ENCODE measurements at regions not wholly inside any gene's neighbourhood (a gene's known extent, or its start where the extent isn't known, plus 50 kb on each side); places are given as distances from the start of the nearest gene placed in this dataset.
A peak's percentile ranks its signal among the peaks of the same experiment; 100 is the strongest.

DNA sequence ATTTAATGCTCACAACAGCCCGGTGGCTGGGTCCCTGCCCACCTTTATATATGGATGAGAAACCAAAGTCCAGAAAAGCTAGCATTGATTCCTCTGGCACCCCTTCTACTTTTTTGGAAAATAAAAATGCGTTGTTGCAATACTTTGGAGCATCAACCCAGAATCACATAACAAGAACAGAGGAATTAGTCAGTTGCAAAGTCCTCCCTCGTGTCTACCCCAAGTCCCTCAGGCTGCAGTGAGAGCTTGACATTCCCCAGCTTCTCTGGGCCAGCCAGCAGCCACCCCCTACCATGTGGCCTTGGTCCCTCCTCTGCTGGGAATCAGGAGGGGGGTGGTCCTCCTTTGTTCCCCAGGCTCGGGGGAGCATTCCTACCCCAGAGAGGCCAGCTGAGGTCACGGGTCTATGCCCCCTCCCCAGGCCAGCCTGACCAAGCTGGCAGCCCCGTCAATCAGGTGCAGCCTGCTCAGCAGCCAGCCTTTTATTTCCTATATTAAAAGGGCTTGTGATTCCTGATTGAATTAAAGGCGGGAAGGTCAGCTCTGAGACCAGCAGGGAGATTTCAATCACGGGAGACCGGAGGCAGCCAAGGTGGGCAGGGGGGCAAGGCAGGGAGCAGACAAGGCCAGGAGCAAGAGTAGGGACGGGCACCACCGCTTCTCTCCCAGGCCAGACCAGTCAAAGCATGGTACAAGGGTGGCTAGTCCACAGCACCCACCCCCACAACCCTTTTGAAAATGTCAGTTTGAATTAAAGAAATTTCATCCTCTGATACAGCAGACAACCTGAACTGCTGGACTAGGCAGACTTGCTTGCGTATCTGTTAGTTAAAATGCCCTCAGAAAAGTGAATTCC lies 158.9 kb downstream of the MRPL14 start:
- peak; percentile 41 for DNase-seq (ENCODE audit: low spot score)

GRCh38 chr6:43967719-43968091 lies 159.5 kb downstream of the MRPL14 start:
- DNase-seq (ENCODE audit: low spot score): peak; percentile 38

DNA sequence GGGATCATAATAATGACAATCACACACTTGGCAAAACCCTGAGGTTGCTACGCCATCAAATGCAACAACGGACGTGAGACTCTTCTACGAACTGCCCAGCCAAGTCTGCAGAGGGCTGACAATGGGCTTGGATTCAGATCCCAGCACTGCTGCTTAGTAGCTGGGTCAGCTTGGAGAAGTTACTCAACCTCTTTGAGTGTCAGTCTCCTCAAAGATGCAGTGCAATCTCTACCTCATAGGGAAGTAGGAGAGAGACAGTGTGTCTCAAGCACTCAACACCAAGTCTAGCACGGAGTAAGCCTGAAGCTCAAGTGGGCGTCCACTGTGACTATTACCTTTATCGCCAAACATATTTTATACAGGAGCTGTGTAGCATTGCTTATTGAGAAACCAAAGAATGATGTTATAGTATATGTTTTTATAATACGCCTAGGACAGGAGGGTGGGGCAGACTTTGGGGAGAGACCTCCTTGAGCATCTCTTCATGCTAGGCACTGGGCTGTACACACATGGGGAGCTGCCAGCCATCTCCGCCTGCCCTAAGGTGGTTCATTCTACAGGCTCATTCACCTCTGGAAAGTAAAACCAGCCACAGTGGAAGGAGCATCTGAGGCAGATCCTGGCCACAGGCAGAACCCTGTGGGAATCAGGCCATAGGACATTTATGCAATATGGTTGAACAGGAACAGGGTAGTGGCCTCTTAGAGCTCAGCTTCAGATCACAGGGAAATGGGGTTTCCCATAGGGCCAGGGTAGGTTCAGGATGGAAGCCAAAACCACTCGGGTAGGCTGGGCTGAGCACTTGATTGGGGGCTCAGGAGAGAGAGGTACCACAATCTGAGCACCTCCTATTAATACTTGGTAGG lies 160.2 kb downstream of the MRPL14 start:
- DNase-seq (ENCODE audit: low spot score): peak; percentile 25

DNA sequence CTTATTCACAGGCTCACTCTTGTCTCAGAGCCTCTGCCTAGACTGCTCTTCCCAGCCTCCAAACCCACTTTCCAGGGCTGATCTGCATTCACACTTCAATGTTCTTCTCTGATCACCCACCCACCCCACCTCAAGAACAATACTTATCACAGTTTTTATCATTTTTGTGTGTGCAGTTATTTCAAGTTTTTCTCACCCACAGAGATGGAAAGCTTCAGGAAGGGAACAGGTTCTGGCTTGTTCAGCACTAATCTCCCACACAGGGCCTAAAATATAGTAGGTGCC lies 160.9 kb downstream of the MRPL14 start:
- no peak for DNase-seq (ENCODE audit: low spot score)

- peak; percentile 14 for DNase-seq (ENCODE audit: low spot score)
Observed at GRCh38 chr6:43965628-43966373, 161.5 kb downstream of the MRPL14 start.

DNA sequence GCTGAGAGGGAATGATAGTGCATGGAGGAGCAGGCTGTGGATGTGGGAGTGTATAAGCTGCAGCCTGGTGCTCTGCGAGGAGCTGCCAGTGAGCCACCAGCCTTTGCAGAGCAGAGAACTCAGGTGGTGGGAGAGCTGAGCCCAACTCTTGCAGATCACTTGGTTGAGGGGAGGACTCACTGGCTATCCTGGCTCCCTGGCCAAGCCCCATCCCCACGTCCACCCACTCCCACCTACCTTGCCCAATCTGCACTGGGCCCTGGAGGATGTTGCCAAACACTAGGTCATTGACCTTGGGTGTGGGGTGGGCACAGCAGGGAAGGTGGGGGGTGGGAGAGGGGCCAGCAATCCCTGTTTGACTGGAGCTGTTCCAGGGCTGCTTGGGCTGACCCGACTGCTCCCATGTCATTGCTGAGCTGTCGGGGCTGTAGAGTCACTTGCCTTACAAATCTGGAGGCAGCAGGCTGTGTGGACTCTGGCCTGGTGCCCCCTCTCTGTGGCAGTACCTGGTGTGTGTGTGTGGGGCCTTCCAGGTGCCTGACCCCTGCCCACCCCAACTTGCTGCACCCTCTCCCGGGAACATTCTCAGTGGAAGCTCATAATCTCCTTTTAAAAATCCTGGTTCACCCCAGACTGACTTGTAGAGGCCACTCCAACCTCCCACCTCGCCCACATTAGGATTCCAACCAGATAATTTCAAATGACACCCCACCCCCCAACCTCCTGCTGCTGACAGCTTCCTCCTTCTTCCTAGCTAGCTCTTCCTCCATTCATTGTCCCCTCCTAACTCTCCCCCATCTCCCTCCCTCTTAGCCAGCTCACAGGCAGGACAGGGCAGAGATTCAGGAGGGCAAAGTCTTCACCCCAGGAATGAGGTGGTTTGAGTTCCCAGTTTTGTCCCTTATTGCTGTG lies 162.3 kb downstream of the MRPL14 start:
- peak; percentile 53 for DNase-seq (ENCODE audit: low spot score)

- no peak for DNase-seq (ENCODE audit: low spot score)
Observed at GRCh38 chr6:43963877-43964658, 163.2 kb downstream of the MRPL14 start.

DNA sequence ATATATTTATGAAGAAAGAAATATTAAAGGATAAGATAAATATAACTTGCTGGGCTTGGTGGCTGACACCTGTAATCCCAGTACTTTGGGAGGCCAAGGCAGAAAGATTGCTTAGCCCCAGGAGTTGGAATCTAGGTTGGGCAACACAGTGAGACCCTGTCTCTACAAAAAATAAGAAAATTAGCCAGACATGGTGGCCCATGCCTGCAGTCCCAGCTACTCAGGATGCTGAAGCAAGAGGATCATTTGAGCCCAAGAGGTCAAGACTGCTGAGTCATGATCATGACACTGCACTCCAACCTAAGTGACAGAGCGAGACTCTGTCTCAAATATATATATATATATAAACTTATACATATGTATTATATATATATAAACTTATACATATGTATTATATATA lies 164.0 kb downstream of the MRPL14 start:
- DNase-seq (ENCODE audit: low spot score): no peak

DNA sequence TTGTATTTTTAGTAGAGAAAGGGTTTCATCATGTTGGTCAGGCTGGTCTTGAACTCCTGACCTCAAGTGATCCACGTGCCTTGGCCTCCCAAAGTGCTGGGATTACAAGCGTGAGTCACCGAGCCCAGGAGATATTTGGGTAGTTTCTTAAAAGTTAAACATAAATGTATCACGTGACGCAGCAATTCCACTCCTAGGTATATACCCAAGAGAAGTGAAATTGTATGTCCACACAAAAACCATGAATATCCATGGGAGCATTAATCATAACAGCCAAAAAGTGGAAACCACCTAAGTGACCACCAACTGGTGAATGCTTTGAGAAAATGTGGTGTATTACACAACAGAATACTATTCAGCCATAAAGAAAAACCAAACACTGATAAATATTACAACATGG lies 164.8 kb downstream of the MRPL14 start:
- DNase-seq (ENCODE audit: low spot score): no peak

DNA sequence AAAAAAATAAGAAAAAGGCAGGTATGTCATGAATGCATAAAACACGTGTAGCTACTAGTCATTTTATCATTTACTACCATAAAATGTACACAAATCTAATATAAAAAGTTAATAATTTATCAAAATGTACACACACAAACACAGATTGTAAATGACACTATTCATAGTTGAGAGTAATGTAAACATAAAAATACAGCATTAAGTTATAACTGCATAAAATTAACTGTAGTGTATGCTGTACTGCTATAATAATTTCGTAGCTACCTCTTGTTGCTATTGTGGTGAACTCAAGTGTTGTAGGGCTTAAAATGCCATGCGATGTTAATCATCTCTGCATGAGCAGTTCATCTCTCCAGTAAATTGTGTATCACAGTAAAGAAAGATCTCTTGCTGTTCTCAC lies 170.0 kb downstream of the MRPL14 start:
- DNase-seq (ENCODE audit: low spot score): no peak

GRCh38 chr6:43956478-43956877 lies 170.8 kb downstream of the MRPL14 start:
- DNase-seq (ENCODE audit: low spot score): no peak

GRCh38 chr6:43954311-43955131 lies 172.7 kb downstream of the MRPL14 start:
- DNase-seq (ENCODE audit: low spot score): peak; percentile 64

- peak; percentile 45 for DNase-seq (ENCODE audit: low spot score)
Observed at GRCh38 chr6:43953794-43954310, 173.4 kb downstream of the MRPL14 start.

DNA sequence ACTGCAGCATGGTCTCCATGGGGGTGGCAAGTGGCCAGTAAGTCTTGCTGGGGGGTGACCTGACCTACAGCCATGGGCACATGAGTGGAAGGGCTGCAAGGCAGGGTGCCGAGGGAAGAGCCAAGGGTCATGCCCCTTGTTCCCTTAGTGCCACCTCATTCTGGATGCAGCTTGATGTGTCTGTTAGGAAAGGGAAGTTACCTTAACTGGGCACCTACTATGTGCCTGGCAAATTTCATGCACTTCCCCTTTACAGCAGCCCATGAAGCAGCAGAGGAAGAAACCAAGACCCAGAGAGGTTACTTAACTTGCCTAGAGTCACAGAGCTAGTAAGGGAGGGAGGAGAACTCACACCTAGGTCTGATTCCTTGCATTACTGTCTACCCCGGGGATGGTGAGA lies 174.0 kb downstream of the MRPL14 start:
- no peak for DNase-seq (ENCODE audit: low spot score)

- DNase-seq (ENCODE audit: low spot score): peak; percentile 18
Observed at GRCh38 chr6:43952746-43953145, 174.5 kb downstream of the MRPL14 start.

DNA sequence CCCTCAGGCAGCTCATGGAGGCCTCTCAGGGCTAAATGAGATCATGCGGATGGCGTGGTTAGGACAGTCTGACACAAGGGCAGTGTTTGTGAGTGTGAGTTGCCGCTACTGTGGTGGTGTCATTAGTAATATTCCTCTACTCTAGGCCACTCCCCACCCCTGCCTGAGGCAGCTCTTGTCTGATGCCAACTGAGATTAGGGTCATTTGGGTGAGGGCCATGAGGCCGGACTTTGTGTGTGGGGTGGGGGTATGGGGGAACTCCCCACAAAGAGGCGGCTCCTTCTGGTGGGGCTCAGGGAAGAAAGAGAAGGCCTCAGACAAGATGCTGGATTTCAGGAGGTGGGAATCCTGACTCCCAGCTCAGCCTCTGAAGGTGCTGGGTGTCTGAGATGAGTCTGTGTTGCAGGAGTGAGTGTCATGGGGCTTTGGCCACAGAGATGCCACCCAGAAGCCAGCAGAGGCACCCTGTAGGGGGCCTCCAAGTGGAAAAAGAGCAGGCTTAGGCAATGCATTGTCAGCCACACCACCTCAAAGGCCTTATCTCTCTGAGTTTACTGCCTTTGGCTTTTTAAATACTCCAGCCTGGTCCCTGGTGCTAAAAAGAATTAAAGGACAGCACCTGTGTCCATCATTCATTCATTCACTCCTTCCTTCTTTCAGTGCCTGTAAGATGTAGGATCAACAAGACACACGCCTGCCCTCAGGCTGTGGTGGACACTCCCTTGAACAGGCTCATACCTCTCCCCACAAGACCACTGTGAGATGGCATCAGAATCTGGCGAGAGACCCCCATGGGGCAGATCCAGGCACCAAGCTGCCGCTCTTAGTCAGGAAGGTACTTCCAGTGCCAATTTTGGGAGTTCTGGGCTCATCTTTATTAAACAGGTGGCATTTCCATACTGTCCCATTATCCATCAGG lies 175.2 kb downstream of the MRPL14 start:
- peak; percentile 44 for DNase-seq (ENCODE audit: low spot score)

DNA sequence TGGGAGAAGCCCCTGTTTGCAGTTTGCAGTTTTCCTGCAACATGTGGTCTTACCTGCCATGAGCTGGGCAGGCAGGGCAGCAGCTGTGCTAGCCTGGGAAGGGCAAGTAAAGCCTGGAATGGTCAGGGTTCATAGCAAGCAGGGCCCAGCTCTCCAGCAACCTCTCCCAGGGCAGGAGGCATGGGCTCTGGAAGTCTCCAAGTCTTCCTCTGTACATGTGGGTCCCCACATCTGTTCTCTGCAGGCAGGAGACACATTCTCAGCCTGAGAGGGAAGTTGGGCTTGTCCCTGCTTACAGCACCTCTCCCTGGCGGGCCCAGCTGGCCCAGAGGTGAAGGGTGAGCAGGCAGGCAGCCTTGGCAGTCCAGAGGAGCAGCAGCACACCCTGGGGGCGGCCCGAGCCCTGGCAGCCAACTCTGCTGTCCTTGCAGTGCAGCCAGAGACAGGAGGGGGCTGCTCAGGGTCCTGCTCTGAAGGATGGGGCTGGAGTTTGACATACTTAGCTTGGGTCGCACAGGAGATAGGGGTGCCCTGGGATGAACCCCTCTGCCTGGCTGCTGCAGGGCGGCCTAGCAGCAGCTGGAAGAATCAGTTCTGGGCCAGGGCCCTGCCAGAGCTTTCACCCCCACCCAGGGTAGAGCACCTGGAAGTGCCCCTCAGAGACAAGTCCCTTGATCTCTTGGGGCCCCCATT lies 176.0 kb downstream of the MRPL14 start:
- peak; percentile 59 for DNase-seq (ENCODE audit: low spot score)

DNA sequence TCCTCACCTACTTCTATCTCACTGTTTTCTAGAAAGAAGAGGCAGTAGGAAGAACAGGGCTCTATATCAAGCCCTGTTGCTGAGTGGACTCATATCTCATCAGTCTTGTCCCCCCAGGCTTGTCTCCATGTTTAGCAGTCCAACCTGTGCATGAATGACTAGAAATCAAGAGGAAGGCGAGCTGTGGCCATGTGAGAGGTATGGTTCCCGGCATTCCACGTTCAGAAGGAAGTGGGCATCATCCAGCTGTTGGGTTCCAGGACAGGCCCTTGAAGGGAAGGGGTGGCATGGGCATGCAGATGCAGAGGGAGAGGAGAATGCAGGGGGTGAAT lies 176.6 kb downstream of the MRPL14 start:
- no peak for DNase-seq (ENCODE audit: low spot score)

Data from left forelimb (tissue), 1 donor.